ENCODE measurements at regions not wholly inside any gene's neighbourhood (a gene's known extent, or its start where the extent isn't known, plus 50 kb on each side); places are given as distances from the start of the nearest gene placed in this dataset.
A peak's percentile ranks its signal among the peaks of the same experiment; 100 is the strongest.

DNA sequence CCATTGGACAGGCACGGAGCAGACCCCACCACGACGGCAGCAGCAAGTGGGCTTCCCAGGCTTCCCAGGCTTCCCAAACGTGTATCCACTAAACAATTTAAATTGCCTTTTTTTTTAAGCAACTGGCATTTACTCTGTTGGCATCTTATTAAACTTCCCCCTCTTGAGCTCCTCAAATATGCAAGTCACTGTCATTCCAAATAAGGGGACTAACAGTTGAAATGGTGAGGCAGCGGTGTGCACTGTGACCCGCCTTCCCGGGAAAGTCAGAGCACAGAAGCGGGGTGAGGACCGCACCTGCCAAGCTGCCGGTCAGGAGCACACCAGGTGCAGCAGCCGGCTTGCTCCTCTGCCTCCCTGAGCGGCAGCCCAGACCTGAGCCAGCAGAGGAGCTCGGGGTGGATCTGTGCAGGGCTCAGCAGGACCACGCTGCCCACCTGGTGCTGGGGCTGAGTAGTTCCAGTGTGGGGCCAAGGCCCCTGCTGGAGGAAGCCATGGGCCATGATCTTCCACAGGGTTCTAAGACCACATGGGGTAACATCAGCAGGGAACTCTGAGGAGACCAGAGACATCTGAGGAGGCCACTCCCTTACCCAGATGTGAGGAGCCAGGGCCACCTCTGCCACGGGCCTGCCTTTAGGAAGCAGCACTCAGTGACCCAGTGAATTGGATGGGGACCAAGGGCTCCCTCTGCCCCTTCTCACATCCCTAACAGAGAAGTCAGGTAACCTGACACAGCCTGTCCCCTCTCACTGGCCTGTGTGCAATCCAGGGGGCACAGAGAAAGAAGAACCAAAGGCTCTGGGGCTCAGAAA, 245.4 kb downstream of the NPHP4 start:
- H3K9me3 ChIP-seq = no peaks in the 10 kb centered on the region
- intact Hi-C loops (cut with DNase I; ENCODE audit: low total_unique reads) = loop anchor here (10.0 kb wide), 1 partner anchor 242 kb away; no protein-coding TSS in a partner anchor
- H3K36me3 ChIP-seq = no peaks in the 10 kb centered on the region
- TF ChIP-seq POLR2A (IDR thresholded peaks at IDR 0.05) (no peak), CTCF (IDR thresholded peaks at IDR 0.05) (no peak), EP300 (IDR thresholded peaks at IDR 0.05) (no peak), POLR2AphosphoS5 (IDR thresholded peaks at IDR 0.05) (no peak)
- H3K27me3 ChIP-seq = peaks cover 0 to 82% (median 17%) of the 10 kb centered on the region in 3 donors
- DNase-seq = peak in 1 of 2 donors; percentile 15
- H3K4me3 ChIP-seq = no peak overlapping the region
- no peak overlapping the region for H3K27ac ChIP-seq
- H3K4me1 ChIP-seq = peaks cover 0 to 13% (median 0%) of the 10 kb centered on the region in 4 donors
- 50 to 60% (median 53%) methylated on average over 11 to 15 of the region's 15 CpGs for WGBS, 5 donors

DNA sequence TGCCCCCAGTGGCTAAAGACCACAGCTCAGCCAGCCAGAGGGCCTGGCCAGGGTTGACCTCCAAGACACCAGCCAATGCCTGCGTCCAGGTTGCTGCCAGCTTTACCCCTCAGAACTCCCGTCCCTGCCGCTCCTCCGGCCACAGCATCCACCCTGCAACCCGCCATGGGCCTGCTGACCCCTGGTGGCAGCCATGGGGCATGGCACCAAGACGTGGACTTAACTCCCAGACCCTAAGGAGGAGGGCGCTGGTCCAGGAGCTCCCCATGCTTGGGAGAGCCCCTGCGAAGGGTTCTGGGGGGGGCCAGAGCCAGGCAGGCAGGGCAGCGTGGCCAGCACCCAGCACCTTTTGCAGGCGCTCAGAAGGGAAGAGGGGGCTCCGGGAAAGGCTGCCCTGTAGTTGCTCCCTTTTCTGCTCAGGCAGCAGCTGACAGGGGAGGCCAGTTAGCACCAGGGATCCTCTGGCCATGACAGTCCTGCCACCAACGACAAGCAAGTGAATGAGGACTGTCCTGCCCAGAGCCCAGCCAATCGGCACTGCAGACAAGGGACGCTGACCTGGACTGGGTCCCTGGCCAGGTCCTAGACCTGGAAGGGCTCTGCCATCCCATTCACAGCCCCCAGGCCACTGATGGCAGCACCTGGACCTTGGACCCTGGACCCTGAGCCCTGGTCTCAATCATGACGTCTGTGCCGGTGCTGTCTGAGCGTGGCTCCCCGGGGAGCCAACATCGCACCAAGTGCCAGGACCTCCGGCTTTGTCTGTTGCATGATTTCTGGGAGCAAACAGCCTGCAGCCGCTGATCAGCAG, 246.2 kb downstream of the NPHP4 start:
- H3K36me3 ChIP-seq = no peaks in the 10 kb centered on the region
- intact Hi-C loops (cut with DNase I; ENCODE audit: low total_unique reads) = loop anchor here (10.0 kb wide), 1 partner anchor 241 kb away; no protein-coding TSS in a partner anchor
- no peak overlapping the region for H3K27ac ChIP-seq
- H3K27me3 ChIP-seq = peaks cover 0 to 84% (median 17%) of the 10 kb centered on the region in 3 donors
- DNase-seq = peak; percentile 59 to 89
- no peak overlapping the region for H3K4me3 ChIP-seq
- H3K9me3 ChIP-seq = no peaks in the 10 kb centered on the region
- whole genome bisulfite sequencing, 5 donors = 30 to 54% (median 34%) methylated on average over 11 to 21 of the region's 21 CpGs
- H3K4me1 ChIP-seq = peaks cover 0 to 13% (median 0%) of the 10 kb centered on the region in 4 donors
- peak in 5 of 7 experiments; percentile 74 to 88 (median 78) for TF ChIP-seq CTCF (IDR thresholded peaks at IDR 0.05)
- TF ChIP-seq POLR2AphosphoS5 (IDR thresholded peaks at IDR 0.05) = no peak
- TF ChIP-seq EP300 (IDR thresholded peaks at IDR 0.05) = no peak

DNA sequence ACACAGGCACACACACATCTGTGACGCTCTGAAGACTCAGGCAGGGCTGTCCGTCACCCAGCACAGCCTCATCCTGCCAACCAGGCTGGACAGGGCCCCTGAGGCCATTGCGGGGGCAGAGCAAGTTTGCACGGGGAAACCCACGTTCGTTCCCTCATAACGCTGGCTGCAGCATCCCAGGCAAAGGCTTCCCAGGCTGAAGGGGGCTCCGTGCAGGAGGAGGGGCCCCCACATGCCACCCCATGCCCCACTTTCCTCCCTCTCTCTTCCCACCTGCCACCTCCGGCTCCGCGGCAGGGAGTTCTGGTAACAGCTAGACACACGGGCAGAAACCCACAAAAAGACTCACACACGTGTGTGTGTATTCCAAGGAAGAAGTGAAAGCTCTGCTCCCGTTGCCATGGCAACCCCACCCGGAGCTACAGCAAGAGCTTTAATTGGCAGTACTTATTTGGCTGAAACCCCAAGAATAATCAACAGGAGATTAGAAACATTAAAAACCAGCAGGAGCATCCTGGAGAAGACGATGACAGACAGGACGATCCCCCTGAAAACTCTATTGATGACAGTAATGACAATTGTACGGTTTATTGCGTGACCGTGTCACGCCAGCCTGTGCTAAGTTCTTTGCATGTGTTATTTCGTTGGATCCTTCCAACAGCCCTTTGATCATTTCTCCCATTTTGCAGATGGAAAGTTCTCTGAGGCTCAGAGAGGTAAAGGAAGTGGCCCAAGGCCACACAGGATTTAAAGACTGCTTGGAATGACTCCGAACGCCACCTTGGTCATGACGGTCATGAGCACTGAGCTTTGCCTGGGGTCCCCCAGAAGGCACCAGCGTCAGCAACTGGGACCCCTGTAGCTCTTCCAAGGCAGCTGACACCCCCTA, 247.1 kb downstream of the NPHP4 start:
- TF ChIP-seq CTCF (IDR thresholded peaks at IDR 0.05) (no peak), EP300 (IDR thresholded peaks at IDR 0.05) (no peak), POLR2AphosphoS5 (IDR thresholded peaks at IDR 0.05) (no peak), POLR2A (IDR thresholded peaks at IDR 0.05) (no peak)
- no peak overlapping the region for H3K27ac ChIP-seq
- no peaks in the 10 kb centered on the region for H3K9me3 ChIP-seq
- intact Hi-C loops (cut with DNase I; ENCODE audit: low total_unique reads) = loop anchor here (10.0 kb wide), 1 partner anchor 240 kb away; no protein-coding TSS in a partner anchor
- peaks cover 0 to 13% (median 0%) of the 10 kb centered on the region in 4 donors for H3K4me1 ChIP-seq
- H3K36me3 ChIP-seq = no peaks in the 10 kb centered on the region
- peak; percentile 17 to 55 for DNase-seq
- WGBS, 5 donors = 55 to 61% (median 56%) methylated on average over 25 to 26 of the region's 26 CpGs
- peaks cover 0 to 77% (median 17%) of the 10 kb centered on the region in 3 donors for H3K27me3 ChIP-seq
- no peak overlapping the region for H3K4me3 ChIP-seq
